NCI-H524 (cell line): ENCODE measurements at regions not wholly inside any gene's neighbourhood (a gene's known extent, or its start where the extent isn't known, plus 50 kb on each side); places are given as distances from the start of the nearest gene placed in this dataset.

ENCODE experiments used
- DNase-seq, 2 experiments: peaks; one replicate each; lab custom pipeline; 2025; lab: John Stamatoyannopoulos, UW

DNA sequence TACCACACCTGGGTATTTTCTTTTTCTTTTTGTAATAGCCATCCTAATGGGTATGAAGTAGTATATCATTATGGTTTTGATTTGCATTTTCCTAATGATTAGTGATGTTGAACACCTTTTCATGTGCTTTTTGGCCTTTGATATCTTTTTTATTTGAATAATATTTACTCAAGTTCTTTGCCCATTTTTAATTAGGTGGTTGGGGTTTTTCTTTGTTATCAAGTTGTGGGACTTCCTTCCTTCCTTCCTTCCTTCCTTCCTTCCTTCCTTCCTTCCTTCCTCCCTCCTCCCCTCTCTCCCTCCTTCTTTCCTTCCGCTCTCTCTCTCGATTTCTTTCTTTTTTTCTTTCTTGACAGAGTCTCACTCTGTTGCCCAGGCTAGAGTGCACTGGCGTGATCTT, 75.0 kb upstream of the PDGFD start:
- DNase-seq = no peak

GRCh38 chr11:104225047-104225446, 61.1 kb upstream of the PDGFD start:
- DNase-seq = no peak

GRCh38 chr11:104222464-104222863, 58.5 kb upstream of the PDGFD start:
- DNase-seq = no peak

- DNase-seq = no peak
Observed at GRCh38 chr11:104221455-104221854, 57.5 kb upstream of the PDGFD start.

- DNase-seq = no peak
Observed at GRCh38 chr11:104219096-104219495, 55.1 kb upstream of the PDGFD start.

DNA sequence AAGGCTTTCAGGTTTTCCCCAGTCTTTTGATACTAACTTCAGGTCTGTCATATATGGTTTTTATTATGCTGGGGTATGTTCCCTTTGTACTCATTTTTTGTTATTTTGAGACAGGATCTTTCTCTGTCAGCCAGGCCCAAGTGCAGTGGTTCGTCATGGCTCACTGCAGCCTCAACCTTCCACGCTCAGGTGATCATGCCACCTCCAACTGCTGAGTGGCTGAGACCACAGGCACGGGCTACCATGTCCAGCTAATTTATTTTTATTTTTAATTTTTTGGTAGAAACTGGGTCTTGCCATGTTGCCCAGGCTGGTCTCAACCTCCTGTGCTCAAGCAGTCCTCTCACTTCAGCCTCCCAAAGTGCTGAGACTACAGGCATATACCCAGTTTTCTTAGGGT, 50.6 kb upstream of the PDGFD start:
- DNase-seq = no peak
